WERI-Rb-1 (cell line): ENCODE measurements at regions not wholly inside any gene's neighbourhood (a gene's known extent, or its start where the extent isn't known, plus 50 kb on each side); places are given as distances from the start of the nearest gene placed in this dataset.

Experiments
- DNase-seq: peaks from one replicate; pipeline ENCODE4 v3.0.0-alpha.2; 2020
- H3K27ac ChIP-seq: fragments of 250-450 bp; sonication (Bioruptor Pico); 2 replicates; pipeline ENCODE4 v1.5.1; 2020; ENCODE audit warnings: mild to moderate bottlenecking, moderate library complexity
- H3K27me3 ChIP-seq: fragments of 250-450 bp; sonication (Bioruptor Pico); 2 replicates; pipeline ENCODE4 v1.5.1; 2021; ENCODE audit warnings: mild to moderate bottlenecking, low read depth, moderate library complexity; ENCODE audit not compliant: insufficient read depth, severe bottlenecking
- H3K36me3 ChIP-seq: fragments of 250-450 bp; sonication (Bioruptor Pico); 2 replicates; pipeline ENCODE4 v1.5.1; 2020; ENCODE audit warnings: mild to moderate bottlenecking, moderate library complexity
- H3K4me3 ChIP-seq: 2 replicates; pipeline ENCODE4 v1.5.1; 2011; ENCODE audit warnings: low read depth, mild to moderate bottlenecking, control low read depth, low read length
- H3K9me3 ChIP-seq: fragments of 250-450 bp; sonication (Bioruptor Pico); 2 replicates; pipeline ENCODE4 v1.5.1; 2021; ENCODE audit warnings: mild to moderate bottlenecking, moderate library complexity; ENCODE audit not compliant: severe bottlenecking
- TF ChIP-seq, protein P1 (sequence below): IDR thresholded peaks from 2 replicates; pipeline ENCODE4 v1.5.1; 2011; ENCODE audit warnings: low read depth, mild to moderate bottlenecking, control low read depth, inconsistent platforms, low read length

DNA sequence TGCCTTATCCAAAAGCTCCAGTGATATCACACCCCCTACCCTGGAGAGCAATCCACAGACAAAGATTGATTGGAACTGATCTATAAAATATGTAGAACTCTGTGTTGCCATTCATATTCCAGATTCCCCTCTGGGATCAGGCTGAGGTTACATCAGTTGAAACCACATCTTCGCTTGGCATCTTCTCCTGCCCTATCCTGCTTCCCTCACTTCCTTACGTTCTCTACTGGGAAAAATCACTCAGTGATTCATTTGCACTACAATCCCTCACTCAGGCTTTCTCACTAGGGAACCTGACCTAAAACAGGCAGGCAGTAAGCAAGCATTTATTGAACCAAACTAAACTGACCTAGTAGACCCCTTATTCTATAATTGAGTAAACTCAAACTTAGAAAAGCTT is 111.7 kb downstream of the ESM1 start:
- Histone ChIP-seq H3K4me3 (no peak overlapping the region), H3K9me3 (no peaks in the 10 kb centered on the region), H3K36me3 (no peaks in the 10 kb centered on the region), H3K27me3 (no peaks in the 10 kb centered on the region), H3K27ac (no peak overlapping the region)
- TF ChIP-seq, protein P1, sequence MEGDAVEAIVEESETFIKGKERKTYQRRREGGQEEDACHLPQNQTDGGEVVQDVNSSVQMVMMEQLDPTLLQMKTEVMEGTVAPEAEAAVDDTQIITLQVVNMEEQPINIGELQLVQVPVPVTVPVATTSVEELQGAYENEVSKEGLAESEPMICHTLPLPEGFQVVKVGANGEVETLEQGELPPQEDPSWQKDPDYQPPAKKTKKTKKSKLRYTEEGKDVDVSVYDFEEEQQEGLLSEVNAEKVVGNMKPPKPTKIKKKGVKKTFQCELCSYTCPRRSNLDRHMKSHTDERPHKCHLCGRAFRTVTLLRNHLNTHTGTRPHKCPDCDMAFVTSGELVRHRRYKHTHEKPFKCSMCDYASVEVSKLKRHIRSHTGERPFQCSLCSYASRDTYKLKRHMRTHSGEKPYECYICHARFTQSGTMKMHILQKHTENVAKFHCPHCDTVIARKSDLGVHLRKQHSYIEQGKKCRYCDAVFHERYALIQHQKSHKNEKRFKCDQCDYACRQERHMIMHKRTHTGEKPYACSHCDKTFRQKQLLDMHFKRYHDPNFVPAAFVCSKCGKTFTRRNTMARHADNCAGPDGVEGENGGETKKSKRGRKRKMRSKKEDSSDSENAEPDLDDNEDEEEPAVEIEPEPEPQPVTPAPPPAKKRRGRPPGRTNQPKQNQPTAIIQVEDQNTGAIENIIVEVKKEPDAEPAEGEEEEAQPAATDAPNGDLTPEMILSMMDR, result no peak
- no peak for DNase-seq

DNA sequence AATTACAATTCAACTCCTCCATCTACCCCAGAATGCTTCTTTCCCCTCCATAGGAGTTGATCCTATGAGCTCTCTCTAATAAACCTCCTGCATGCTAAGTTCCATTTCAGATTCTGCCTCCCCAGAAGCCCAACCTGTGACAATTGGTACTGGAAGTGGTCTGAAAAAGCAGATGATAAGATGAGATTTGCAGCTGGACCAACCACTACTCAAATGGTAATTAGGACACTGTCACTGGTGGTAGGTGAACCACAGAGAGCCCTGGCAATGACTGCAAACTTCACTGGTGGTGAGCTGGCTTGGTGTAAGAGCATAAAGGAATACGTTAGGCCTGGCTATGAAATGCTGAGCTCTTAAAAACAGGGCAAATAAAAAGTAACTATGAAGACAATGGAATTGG is 112.6 kb downstream of the ESM1 start:
- DNase-seq, result no peak
- Histone ChIP-seq H3K9me3 (no peaks in the 10 kb centered on the region), H3K27ac (no peak overlapping the region)

DNA sequence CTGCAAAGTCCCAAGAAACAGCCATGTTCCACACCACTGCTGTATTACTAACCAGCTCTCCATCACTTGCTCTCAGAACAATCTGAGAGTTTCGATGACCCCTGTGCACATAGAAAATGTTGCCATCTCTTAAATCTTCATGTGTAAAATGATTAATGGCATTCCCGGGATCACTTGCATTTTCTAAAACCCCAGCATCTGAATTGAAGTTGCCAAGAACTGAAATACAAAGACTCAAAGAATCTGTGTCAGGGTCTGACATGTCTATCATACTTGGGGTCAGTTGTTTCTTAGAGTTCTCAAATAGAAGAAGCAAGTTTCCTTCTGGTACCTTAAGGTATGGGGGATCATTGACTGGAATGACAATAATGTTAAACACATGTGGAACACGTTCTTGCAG is 115.1 kb downstream of the ESM1 start:
- DNase-seq, result no peak
- Histone ChIP-seq H3K9me3 (no peaks in the 10 kb centered on the region), H3K4me3 (no peak overlapping the region), H3K27ac (no peak overlapping the region), H3K36me3 (no peaks in the 10 kb centered on the region), H3K27me3 (no peaks in the 10 kb centered on the region)
- TF ChIP-seq, protein P1, result no peak

More for the DNA sequence above, 112.6 kb downstream of the ESM1 start:
- Histone ChIP-seq H3K4me3 (no peak overlapping the region), H3K27me3 (no peaks in the 10 kb centered on the region), H3K36me3 (no peaks in the 10 kb centered on the region)
- TF ChIP-seq, protein P1, result no peak

DNA sequence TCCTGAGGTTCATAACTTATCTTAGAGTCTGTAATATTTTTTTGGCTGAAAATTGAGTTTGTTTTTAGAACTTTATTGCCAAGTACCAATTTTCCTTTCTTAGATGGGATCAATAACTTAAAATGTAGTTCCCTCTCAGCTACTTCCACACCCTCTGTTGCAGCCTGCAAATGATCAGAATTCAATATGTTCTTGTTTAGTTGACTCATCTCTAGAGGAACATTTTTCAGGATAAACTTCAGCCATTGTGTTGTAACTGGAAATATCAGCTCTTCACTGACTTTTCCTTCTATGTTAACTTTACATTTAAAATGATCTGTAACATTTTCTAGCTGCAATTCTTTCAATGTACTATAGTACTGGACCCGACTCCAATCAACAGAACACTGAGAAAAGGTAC is 115.7 kb downstream of the ESM1 start:
- Histone ChIP-seq H3K9me3 (no peaks in the 10 kb centered on the region), H3K27ac (no peak overlapping the region), H3K27me3 (no peaks in the 10 kb centered on the region), H3K36me3 (no peaks in the 10 kb centered on the region), H3K4me3 (no peak overlapping the region)
- no peak for DNase-seq
- TF ChIP-seq, protein P1, result no peak

DNA sequence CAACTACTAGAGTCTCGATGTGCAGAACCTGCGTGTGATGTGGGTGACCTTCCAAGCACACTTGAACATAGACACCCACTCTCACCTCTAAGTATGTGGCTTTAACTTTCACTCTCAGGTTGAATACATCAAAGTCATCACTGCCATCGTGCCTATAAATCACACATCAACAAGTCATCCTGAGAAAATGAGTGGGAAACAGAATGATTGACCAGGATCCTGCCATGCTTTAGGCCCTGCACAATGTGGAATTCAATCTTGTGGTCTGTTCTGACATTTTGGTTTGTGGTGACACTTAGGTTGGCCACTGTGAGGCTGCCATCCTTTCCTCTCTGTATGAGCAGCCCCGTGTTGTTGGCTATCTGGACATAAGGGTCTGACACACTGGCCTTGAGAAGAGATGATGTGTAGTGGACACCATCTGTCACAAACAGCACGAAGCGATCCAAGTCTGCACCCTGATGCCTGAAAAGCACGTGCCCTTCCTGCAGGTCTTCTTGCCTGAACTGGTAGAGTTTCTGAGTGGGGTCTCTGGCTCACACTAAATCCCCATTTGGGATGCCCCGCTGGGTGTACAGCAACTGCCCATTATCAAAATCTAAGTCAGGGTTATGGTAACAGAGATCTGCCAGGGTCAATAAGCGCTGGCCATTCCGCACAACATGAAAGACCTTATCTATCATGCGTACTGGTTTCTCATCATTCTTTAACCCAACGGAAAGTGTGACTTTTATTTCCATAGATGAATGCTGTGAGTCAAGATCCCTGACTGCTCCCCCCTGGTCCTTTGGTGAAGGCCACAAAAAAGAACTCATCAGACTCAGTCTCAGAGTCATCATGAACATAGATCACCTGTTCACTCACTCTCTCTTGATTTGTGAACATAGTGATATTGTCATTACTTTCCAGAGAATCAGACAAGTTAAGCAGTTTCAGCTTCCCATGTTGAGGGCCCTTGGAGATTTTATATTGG is 116.6 kb downstream of the ESM1 start:
- H3K27ac ChIP-seq, result no peak overlapping the region
- no peak for DNase-seq
- H3K4me3 ChIP-seq, result no peak overlapping the region
- TF ChIP-seq, protein P1, result no peak
- no peaks in the 10 kb centered on the region for H3K36me3 ChIP-seq
- no peaks in the 10 kb centered on the region for H3K9me3 ChIP-seq
- no peaks in the 10 kb centered on the region for H3K27me3 ChIP-seq
